ENCODE measurements at regions not wholly inside any gene's neighbourhood (a gene's known extent, or its start where the extent isn't known, plus 50 kb on each side); places are given as distances from the start of the nearest gene placed in this dataset.

GRCh38 chr2:150023044-150023443, 435.5 kb upstream of the MMADHC start:
- no peak for DNase-seq (ENCODE audit: low read depth)
- TF ChIP-seq CTCF (conservative IDR thresholded peaks at IDR 0.05; ENCODE audit: low read length): no peak
- H3K4me3 ChIP-seq (ENCODE audit: low read length): no peak overlapping the region

GRCh38 chr2:150020937-150021673, 433.5 kb upstream of the MMADHC start:
- TF ChIP-seq CTCF (conservative IDR thresholded peaks at IDR 0.05; ENCODE audit: low read length): no peak
- H3K4me3 ChIP-seq (ENCODE audit: low read length): no peak overlapping the region

DNA sequence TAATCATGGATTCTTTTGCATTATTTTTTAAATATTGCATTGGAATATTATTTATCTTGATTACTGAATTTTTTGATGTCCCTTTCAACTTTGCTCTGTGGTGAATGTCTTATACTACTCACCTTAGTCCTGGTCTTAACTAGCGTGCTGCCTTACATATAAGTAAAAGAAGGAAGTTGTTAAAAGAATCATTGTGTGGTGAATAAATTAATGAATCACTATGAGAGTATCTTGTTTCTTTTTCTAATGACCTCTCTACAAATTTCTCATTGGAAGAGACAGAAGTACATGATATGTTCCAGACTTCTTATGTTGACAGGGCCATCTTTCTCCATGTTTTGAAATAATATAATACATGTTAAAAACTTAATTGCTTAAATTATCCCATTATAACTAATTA, 432.6 kb upstream of the MMADHC start:
- no peak for DNase-seq (ENCODE audit: low read depth)
- no peak for TF ChIP-seq CTCF (conservative IDR thresholded peaks at IDR 0.05; ENCODE audit: low read length)
- no peak overlapping the region for H3K4me3 ChIP-seq (ENCODE audit: low read length)

More at GRCh38 chr2:150020937-150021673, 433.5 kb upstream of the MMADHC start:
- DNase-seq (ENCODE audit: low read depth): no peak

DNA sequence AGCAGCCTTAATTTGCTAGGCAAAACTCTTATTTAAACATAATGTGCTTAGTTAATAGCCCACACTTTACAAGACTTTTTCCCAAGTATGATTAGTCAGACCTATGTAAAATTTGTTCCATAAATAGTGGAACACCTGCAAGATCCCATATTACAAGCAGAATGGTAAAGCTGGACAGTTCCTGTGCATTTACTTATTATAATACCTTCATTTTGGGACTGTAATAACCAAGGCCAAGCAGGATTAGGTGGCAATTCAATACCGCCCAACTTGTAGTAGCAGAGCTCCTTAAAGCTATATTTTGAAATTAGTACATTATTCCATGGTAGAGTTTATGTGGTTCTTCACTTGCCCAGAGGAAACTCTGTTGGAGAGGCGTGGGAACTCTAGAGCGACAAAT, 431.5 kb upstream of the MMADHC start:
- no peak overlapping the region for H3K4me3 ChIP-seq (ENCODE audit: low read length)
- DNase-seq (ENCODE audit: low read depth): no peak
- no peak for TF ChIP-seq CTCF (conservative IDR thresholded peaks at IDR 0.05; ENCODE audit: low read length)

- TF ChIP-seq CTCF (conservative IDR thresholded peaks at IDR 0.05; ENCODE audit: low read length): no peak
- H3K4me3 ChIP-seq (ENCODE audit: low read length): no peak overlapping the region
- no peak for DNase-seq (ENCODE audit: low read depth)
Observed at GRCh38 chr2:150012986-150013385, 425.4 kb upstream of the MMADHC start.

GRCh38 chr2:150011161-150011730, 423.7 kb upstream of the MMADHC start:
- no peak for TF ChIP-seq CTCF (conservative IDR thresholded peaks at IDR 0.05; ENCODE audit: low read length)
- H3K4me3 ChIP-seq (ENCODE audit: low read length): no peak overlapping the region
- DNase-seq (ENCODE audit: low read depth): no peak

GRCh38 chr2:150008901-150009300, 421.3 kb upstream of the MMADHC start:
- H3K4me3 ChIP-seq (ENCODE audit: low read length): no peak overlapping the region
- no peak for TF ChIP-seq CTCF (conservative IDR thresholded peaks at IDR 0.05; ENCODE audit: low read length)
- DNase-seq (ENCODE audit: low read depth): no peak

All from AG10803 (cell line).